Fibroblast of villous mesenchyme (primary cell): ENCODE measurements at regions not wholly inside any gene's neighbourhood (a gene's known extent, or its start where the extent isn't known, plus 50 kb on each side); places are given as distances from the start of the nearest gene placed in this dataset. TPM values are rescaled to one million over a fixed set of nuclear protein-coding genes. Genes with fewer than 3 reads are reported as not detected.

Experiments
- DNase-seq: peaks from one replicate; pipeline ENCODE4 v3.0.0-alpha.2; 2010; ENCODE audit warnings: low read depth
- H3K4me3 ChIP-seq: 2 replicates; pipeline ENCODE4 v1.5.1; 2011; ENCODE audit warnings: low read depth, mild to moderate bottlenecking, low read length
- CTCF ChIP-seq: IDR thresholded peaks from 2 replicates; pipeline ENCODE4 v1.5.1; 2012; ENCODE audit warnings: low read depth, mild to moderate bottlenecking, low read length; ENCODE audit not compliant: insufficient read depth
- small RNA-seq: library from RNA; depleted of rRNA; stranded (forward); fragments of <200 nt; gene quantifications from one replicate; pipeline ENCODE3, GENCODE V24; 2012

GRCh38 chrX:39996536-39996935 lies 101.2 kb downstream of the BCOR start:
- H3K4me3 ChIP-seq: no peak overlapping the region
- no peak for TF ChIP-seq CTCF
- no peak for DNase-seq

GRCh38 chrX:39998636-39999406 lies 98.9 kb downstream of the BCOR start:
- H3K4me3 ChIP-seq: no peak overlapping the region
- no peak for TF ChIP-seq CTCF
- no peak for DNase-seq

Small RNA genes lying in the stretch of these regions (small RNA-seq; reads per million reads assigned to genes)
- gene MIR1587: not detected
- gene MIR3937: not detected
- not detected for gene RN7SL732P
- gene RNU6-591P: not detected
